IMR-90 (cell line): ENCODE measurements at regions not wholly inside any gene's neighbourhood (a gene's known extent, or its start where the extent isn't known, plus 50 kb on each side); places are given as distances from the start of the nearest gene placed in this dataset.

Experiments used
- ATAC-seq: fragments of 200-7000 bp; cut with Tn5 transposase; 2 replicates; pipeline ENCODE4 v1.9.1; 2020; ENCODE audit warnings: low read depth, mild to moderate bottlenecking, moderate library complexity
- BruUV-seq: library from RNA; stranded (reverse); fragments of 400-500 nt; replicated peaks from 2 replicates; lab custom pipeline; 2021; lab: Mats Ljungman, UMichigan
- CTCF ChIA-PET: fragments of 300-600 bp; formaldehyde crosslinking; extraction: SDS; loops from one replicate; lab custom pipeline; 2021; ENCODE audit warnings: antibody characterized with exemption; lab: Yijun Ruan, JAX
- POLR2A ChIA-PET: fragments of 300-600 bp; sonication (Branson Sonifier 250); formaldehyde crosslinking; loops from one replicate; lab custom pipeline; 2022; ENCODE audit warnings: antibody characterized with exemption; ENCODE audit not compliant: unreplicated experiment; lab: Charles Lee
- DNase-seq: peaks from one replicate; pipeline ENCODE4 v3.0.0; 2013
- H2AFZ ChIP-seq: replicated peaks from 2 replicates; pipeline ENCODE3; 2013; ENCODE audit warnings: low read length, mild to moderate bottlenecking; ENCODE audit not compliant: poor library complexity
- H2AK5ac ChIP-seq: 2 replicates; pipeline ENCODE4 v1.6.1; 2013; ENCODE audit warnings: low read depth, low read length, inconsistent platforms
- H2AK9ac ChIP-seq: replicated peaks from 2 replicates; pipeline ENCODE3; 2013; ENCODE audit warnings: mild to moderate bottlenecking, low read depth, low read length, moderate library complexity; ENCODE audit not compliant: poor library complexity
- H2BK120ac ChIP-seq: 2 replicates; pipeline ENCODE4 v1.6.1; 2013; ENCODE audit warnings: low read depth, low read length, inconsistent platforms
- H2BK15ac ChIP-seq: 3 replicates; pipeline ENCODE4 v1.6.1; 2013; ENCODE audit warnings: low read depth, low read length, inconsistent platforms
- H2BK20ac ChIP-seq: 2 replicates; pipeline ENCODE4 v1.6.1; 2013; ENCODE audit warnings: low read depth, mild to moderate bottlenecking, inconsistent platforms, low read length, moderate library complexity
- H2BK5ac ChIP-seq: 2 replicates; pipeline ENCODE4 v1.6.1; 2013; ENCODE audit warnings: mild to moderate bottlenecking, low read depth, low read length, inconsistent platforms; ENCODE audit not compliant: poor library complexity, severe bottlenecking
- H3K14ac ChIP-seq: replicated peaks from 2 replicates; pipeline ENCODE4 v1.6.1; 2013; ENCODE audit warnings: low read depth, low read length, inconsistent platforms
- H3K18ac ChIP-seq: 2 replicates; pipeline ENCODE4 v1.6.1; 2013; ENCODE audit warnings: low read depth, low read length, control low read depth
- H3K23ac ChIP-seq: 2 replicates; pipeline ENCODE4 v1.6.1; 2013; ENCODE audit warnings: low read depth, low read length, inconsistent platforms
- H3K27ac ChIP-seq: 2 replicates; pipeline ENCODE4 v1.5.1; 2013; ENCODE audit warnings: mild to moderate bottlenecking, control low read depth, low read length; ENCODE audit not compliant: insufficient read depth
- H3K27me3 ChIP-seq: 2 replicates; pipeline ENCODE4 v1.6.1; 2013; ENCODE audit warnings: low read length; ENCODE audit not compliant: control insufficient read depth, insufficient read depth
- H3K36me3 ChIP-seq: 2 replicates; pipeline ENCODE4 v1.6.1; 2013; ENCODE audit warnings: low read length, mixed read lengths; ENCODE audit not compliant: control insufficient read depth, insufficient read depth
- H3K4ac ChIP-seq: 2 replicates; pipeline ENCODE4 v1.6.1; 2013; ENCODE audit warnings: low read depth, low read length, inconsistent platforms
- H3K4me1 ChIP-seq: 2 replicates; pipeline ENCODE4 v1.6.1; 2013; ENCODE audit warnings: low read length, mixed read lengths; ENCODE audit not compliant: control insufficient read depth, insufficient read depth
- H3K4me2 ChIP-seq: 2 replicates; pipeline ENCODE4 v1.6.1; 2013; ENCODE audit warnings: low read depth, mild to moderate bottlenecking, control low read depth, low read length, moderate library complexity
- H3K4me3 ChIP-seq: 2 replicates; pipeline ENCODE4 v1.5.1; 2013; ENCODE audit warnings: low read depth, mild to moderate bottlenecking, control low read depth, low read length, moderate library complexity; ENCODE audit not compliant: insufficient read depth
- H3K56ac ChIP-seq: 2 replicates; pipeline ENCODE4 v1.6.1; 2013; ENCODE audit warnings: low read length, inconsistent platforms; ENCODE audit not compliant: insufficient read depth; ENCODE audit errors: extremely low read depth
- H3K79me1 ChIP-seq, 2 experiments: 2 replicates each; pipeline ENCODE4 v1.6.1; 2013; ENCODE audit warnings: low read length in 2 of 2, inconsistent platforms in 1 of 2, low read depth in 1 of 2
- H3K9ac ChIP-seq: 2 replicates; pipeline ENCODE4 v1.6.1; 2013; ENCODE audit warnings: low read depth, low read length, control low read depth
- H3K9me1 ChIP-seq: 2 replicates; pipeline ENCODE4 v1.6.1; 2013; ENCODE audit warnings: low read length, inconsistent platforms; ENCODE audit not compliant: insufficient read depth
- H3K9me3 ChIP-seq: 2 replicates; pipeline ENCODE4 v1.6.1; 2013; ENCODE audit warnings: low read length; ENCODE audit not compliant: control insufficient read depth, insufficient read depth
- H4K20me1 ChIP-seq: 2 replicates; pipeline ENCODE4 v1.6.1; 2013; ENCODE audit warnings: low read length, inconsistent platforms; ENCODE audit not compliant: insufficient read depth
- H4K5ac ChIP-seq: 2 replicates; pipeline ENCODE4 v1.6.1; 2013; ENCODE audit warnings: mild to moderate bottlenecking, low read depth, low read length, control low read depth
- H4K8ac ChIP-seq, 2 experiments: 2 replicates each; pipeline ENCODE4 v1.6.1; 2013; ENCODE audit warnings: low read depth in 2 of 2, low read length in 2 of 2, control low read depth in 1 of 2, inconsistent platforms in 1 of 2
- H4K91ac ChIP-seq: 2 replicates; pipeline ENCODE4 v1.6.1; 2013; ENCODE audit warnings: low read depth, low read length, inconsistent platforms; ENCODE audit not compliant: insufficient read depth
- CTCF ChIP-seq: conservative IDR thresholded peaks from 2 replicates; pipeline ENCODE4 v1.5.1; 2012; ENCODE audit warnings: mild to moderate bottlenecking, low read depth, low read length, improper control_type of control experiment
- ELK1 ChIP-seq: fragments of 150-350 bp; IDR thresholded peaks from 2 replicates; pipeline ENCODE4 v1.6.1; 2016; ENCODE audit warnings: low read depth, mild to moderate bottlenecking, low read length, moderate library complexity, borderline replicate concordance
- MAFK ChIP-seq: IDR thresholded peaks from 2 replicates; pipeline ENCODE4 v1.6.1; 2012; ENCODE audit warnings: low read depth, low read length, improper control_type of control experiment
- MAZ ChIP-seq: IDR thresholded peaks from 2 replicates; pipeline ENCODE4 v1.6.1; 2012; ENCODE audit warnings: low read depth, mild to moderate bottlenecking, low read length, improper control_type of control experiment, moderate library complexity, borderline replicate concordance
- RAD21 ChIP-seq: IDR thresholded peaks from 2 replicates; pipeline ENCODE4 v1.6.1; 2012; ENCODE audit warnings: low read length, improper control_type of control experiment
- SMC3 ChIP-seq: fragments of 150-350 bp; IDR thresholded peaks from 2 replicates; pipeline ENCODE4 v1.6.1; 2016; ENCODE audit warnings: low read depth, mild to moderate bottlenecking, antibody characterized with exemption, low read length, moderate library complexity
- USF2 ChIP-seq: fragments of 150-350 bp; IDR thresholded peaks from 2 replicates; pipeline ENCODE4 v1.6.1; 2017; ENCODE audit warnings: mild to moderate bottlenecking, antibody characterized with exemption, low read length, low read depth
- WGBS, 2 experiments: methylation state at CpG; one replicate each; pipeline versions ENCODE4 v1.1.5 to v1.1.7; 2013; ENCODE audit warnings: missing lambda C conversion rate in 2 of 2; ENCODE audit not compliant: insufficient read length in 1 of 2; ENCODE audit errors: extremely low coverage in 2 of 2; 5-methylcytosine and 5-hydroxymethylcytosine counted together
- dilution Hi-C: fragments of 300-500 bp; cut with HindIII; formaldehyde crosslinking; loops from one replicate; pipeline ENCODE4 v1.14.3; 2018; ENCODE audit warnings: low sequenced_read_pairs; ENCODE audit not compliant: unreplicated experiment
- in situ Hi-C: fragments of 300-500 bp; cut with MboI; formaldehyde crosslinking; loops from 3 replicates; pipeline ENCODE4 v1.14.3; 2019; ENCODE audit warnings: low sequenced_read_pairs, inconsistent platforms, mixed read lengths
- intact Hi-C: fragments of 100-400 bp; cut with micrococcal nuclease; formaldehyde crosslinking; loops from 2 replicates; pipeline ENCODE4 v1.10.0; 2022

GRCh38 chr6:167429353-167429752 is 104.5 kb downstream of the TTLL2 start:
- Histone ChIP-seq H3K56ac (no peak overlapping the region), H3K18ac (no peak overlapping the region), H3K4ac (no peak overlapping the region), H2AK9ac (no peak overlapping the region), H3K36me3 (no peaks in the 10 kb centered on the region), H3K79me1 (no peaks in the 10 kb centered on the region), H3K9ac (no peak overlapping the region), H2BK15ac (no peak overlapping the region), H4K8ac (no peak overlapping the region), H3K27ac (no peak overlapping the region), H3K23ac (no peak overlapping the region), H2AFZ (no peak overlapping the region), H3K9me3 (peaks cover 28% of the 10 kb centered on the region; the same call in 1 of the 2 replicates), H4K20me1 (no peaks in the 10 kb centered on the region), H4K91ac (no peak overlapping the region), H4K5ac (no peak overlapping the region), H3K27me3 (no peaks in the 10 kb centered on the region), H3K14ac (no peak overlapping the region), H3K9me1 (no peaks in the 10 kb centered on the region), H2BK120ac (no peak overlapping the region), H3K4me2 (no peak overlapping the region), H2BK5ac (no peak overlapping the region), H3K4me3 (no peak overlapping the region), H2BK20ac (no peak overlapping the region), H2AK5ac (no peak overlapping the region), H3K4me1 (no peaks in the 10 kb centered on the region)
- intact Hi-C loops (no loop called here), dilution Hi-C loops (no loop called here), in situ Hi-C loops (no loop called here)
- ATAC-seq (no peak), DNase-seq (no peak)
- 80% methylated on average over 2 of the region's 4 CpGs; no CpG with 5 or more reads in 1 of the 2 experiments for WGBS, 2 experiments
- ChIA-PET POLR2A (no interaction called here), CTCF (no interaction called here)
- TF ChIP-seq RAD21 (no peak), MAZ (no peak), CTCF (no peak), USF2 (no peak), SMC3 (no peak), ELK1 (no peak), MAFK (no peak)
- BruUV-seq = no TSS peak
